Stimulated activated CD8-positive, alpha-beta memory T cell treated with anti-CD3 and anti-CD28 coated beads, Interleukin-7, amount 100 ng/mL, for 1 hour (primary cell): ENCODE measurements at regions not wholly inside any gene's neighbourhood (a gene's known extent, or its start where the extent isn't known, plus 50 kb on each side); places are given as distances from the start of the nearest gene placed in this dataset.
"Not testable (repeated sequence)": the region's sequence is repeated elsewhere in the genome, so short reads cannot be mapped to it uniquely, and the experiment has no call there.

Experiments
- DNase-seq, 2 donors: peaks; one replicate each; pipeline ENCODE4 v3.0.0-alpha.2; 2020; ENCODE audit warnings: low read depth in 2 of 2

- DNase-seq: no peak
These were observed 1016.1 kb downstream of the CDY1 start for GRCh38 chrY:26638063-26638462.

- DNase-seq: not testable (repeated sequence)
These were observed 1023.9 kb downstream of the CDY1 start for GRCh38 chrY:26645856-26646255.

- not testable (repeated sequence) for DNase-seq
These were observed 1026.3 kb downstream of the CDY1 start for GRCh38 chrY:26648240-26648639.

- DNase-seq: not testable (repeated sequence)
These were observed 1042.3 kb downstream of the CDY1 start for GRCh38 chrY:26664245-26664644.

- not testable (repeated sequence) for DNase-seq
These were observed 1044.8 kb downstream of the CDY1 start for GRCh38 chrY:26666691-26667090.

- DNase-seq: not testable (repeated sequence)
These were observed 1047.3 kb downstream of the CDY1 start for GRCh38 chrY:26669243-26669642.

GRCh38 chrY:26670360-26670871 is 1048.5 kb downstream of the CDY1 start:
- peak in 1 of 2 donors; percentile 2 for DNase-seq

- DNase-seq: peak in 1 of 2 donors; percentile 5
These were observed 1049.3 kb downstream of the CDY1 start for GRCh38 chrY:26670881-26671879.
